Loucy (cell line): ENCODE measurements at regions not wholly inside any gene's neighbourhood (a gene's known extent, or its start where the extent isn't known, plus 50 kb on each side); places are given as distances from the start of the nearest gene placed in this dataset.

Source experiments
- EZH2phosphoT487 ChIP-seq: fragments of 200-600 bp; IDR thresholded peaks from 2 replicates; pipeline ENCODE4 v1.6.1; 2018; ENCODE audit warnings: antibody characterized with exemption, mild to moderate bottlenecking, moderate library complexity, borderline replicate concordance
- TF ChIP-seq, protein P1 (sequence below): fragments of 200-600 bp; sonication (generic); conservative IDR thresholded peaks from 2 replicates; pipeline ENCODE4 v1.5.1; 2014; ENCODE audit warnings: mild to moderate bottlenecking, antibody characterized with exemption, low read length

DNA sequence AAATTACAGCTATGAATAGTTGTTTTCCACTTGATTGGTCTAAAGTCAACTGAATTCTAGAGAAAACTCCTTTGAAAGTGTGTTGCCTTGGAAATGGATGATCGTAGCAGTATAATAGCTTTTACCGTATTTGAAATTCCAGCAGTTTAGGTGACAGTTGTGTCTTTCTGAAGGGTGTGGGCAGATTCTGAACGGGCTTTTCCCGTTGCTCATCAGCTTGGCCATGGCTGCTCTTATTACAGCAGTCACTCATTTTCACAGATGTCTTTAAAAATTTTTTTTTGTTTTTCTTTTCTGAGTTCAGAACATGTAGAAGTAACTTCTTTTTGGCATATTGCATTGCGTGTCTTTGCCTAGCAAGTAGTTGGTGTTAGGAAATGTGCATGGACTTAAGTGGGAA, 69.6 kb upstream of the SLC4A4 start:
- TF ChIP-seq, protein P1, sequence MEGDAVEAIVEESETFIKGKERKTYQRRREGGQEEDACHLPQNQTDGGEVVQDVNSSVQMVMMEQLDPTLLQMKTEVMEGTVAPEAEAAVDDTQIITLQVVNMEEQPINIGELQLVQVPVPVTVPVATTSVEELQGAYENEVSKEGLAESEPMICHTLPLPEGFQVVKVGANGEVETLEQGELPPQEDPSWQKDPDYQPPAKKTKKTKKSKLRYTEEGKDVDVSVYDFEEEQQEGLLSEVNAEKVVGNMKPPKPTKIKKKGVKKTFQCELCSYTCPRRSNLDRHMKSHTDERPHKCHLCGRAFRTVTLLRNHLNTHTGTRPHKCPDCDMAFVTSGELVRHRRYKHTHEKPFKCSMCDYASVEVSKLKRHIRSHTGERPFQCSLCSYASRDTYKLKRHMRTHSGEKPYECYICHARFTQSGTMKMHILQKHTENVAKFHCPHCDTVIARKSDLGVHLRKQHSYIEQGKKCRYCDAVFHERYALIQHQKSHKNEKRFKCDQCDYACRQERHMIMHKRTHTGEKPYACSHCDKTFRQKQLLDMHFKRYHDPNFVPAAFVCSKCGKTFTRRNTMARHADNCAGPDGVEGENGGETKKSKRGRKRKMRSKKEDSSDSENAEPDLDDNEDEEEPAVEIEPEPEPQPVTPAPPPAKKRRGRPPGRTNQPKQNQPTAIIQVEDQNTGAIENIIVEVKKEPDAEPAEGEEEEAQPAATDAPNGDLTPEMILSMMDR = no peak
- TF ChIP-seq EZH2phosphoT487 = no peak
